H9 (cell line): ENCODE measurements at regions not wholly inside any gene's neighbourhood (a gene's known extent, or its start where the extent isn't known, plus 50 kb on each side); places are given as distances from the start of the nearest gene placed in this dataset.

Source experiments
- DNase-seq: peaks from one replicate; pipeline ENCODE4 v3.0.0-alpha.2; 2017
- H2AFZ ChIP-seq: one replicate; pipeline ENCODE4 v1.6.1; 2013; ENCODE audit warnings: mild to moderate bottlenecking, low read length, control low read depth, moderate library complexity
- H2AK5ac ChIP-seq: 2 replicates; pipeline ENCODE4 v1.6.1; 2013; ENCODE audit warnings: low read length, control low read depth, mixed read lengths; ENCODE audit not compliant: insufficient read length
- H2BK120ac ChIP-seq: one replicate; pipeline ENCODE4 v1.6.1; 2013; ENCODE audit warnings: low read depth, mild to moderate bottlenecking, low read length, control low read depth, inconsistent platforms; ENCODE audit not compliant: poor library complexity, severe bottlenecking
- H2BK12ac ChIP-seq: 2 replicates; pipeline ENCODE4 v1.6.1; 2013; ENCODE audit warnings: low read length, control low read depth, mixed read lengths, low read depth; ENCODE audit not compliant: insufficient read length
- H2BK15ac ChIP-seq: 2 replicates; pipeline ENCODE4 v1.6.1; 2013; ENCODE audit warnings: low read depth, low read length, control low read depth
- H2BK20ac ChIP-seq: one replicate; pipeline ENCODE4 v1.6.1; 2013; ENCODE audit warnings: low read depth, mild to moderate bottlenecking, low read length, control low read depth, inconsistent platforms; ENCODE audit not compliant: poor library complexity, severe bottlenecking
- H2BK5ac ChIP-seq: 2 replicates; pipeline ENCODE4 v1.6.1; 2013; ENCODE audit warnings: low read length, control low read depth, mixed read lengths; ENCODE audit not compliant: insufficient read length
- H3K14ac ChIP-seq: 2 replicates; pipeline ENCODE4 v1.6.1; 2013; ENCODE audit warnings: low read length, control low read depth; ENCODE audit not compliant: insufficient read depth
- H3K18ac ChIP-seq: 2 replicates; pipeline ENCODE4 v1.6.1; 2013; ENCODE audit warnings: low read depth, mild to moderate bottlenecking, mixed read lengths, low read length, control low read depth; ENCODE audit not compliant: insufficient read length
- H3K23ac ChIP-seq: 2 replicates; pipeline ENCODE4 v1.6.1; 2013; ENCODE audit warnings: low read length, control low read depth, mixed read lengths, low read depth; ENCODE audit not compliant: insufficient read length
- H3K23me2 ChIP-seq: 2 replicates; pipeline ENCODE4 v1.6.1; 2013; ENCODE audit warnings: low read depth, mild to moderate bottlenecking, mixed read lengths, low read length, control low read depth; ENCODE audit not compliant: insufficient read length, poor library complexity, severe bottlenecking
- H3K27ac ChIP-seq: 2 replicates; pipeline ENCODE4 v1.5.1; 2013; ENCODE audit warnings: low read length, control low read depth, mixed read lengths, low read depth; ENCODE audit not compliant: insufficient read length
- H3K27me3 ChIP-seq: 2 replicates; pipeline ENCODE4 v1.6.1; 2013; ENCODE audit warnings: low read length, control low read depth, inconsistent platforms; ENCODE audit not compliant: insufficient read depth
- H3K4ac ChIP-seq: 2 replicates; pipeline ENCODE4 v1.6.1; 2013; ENCODE audit warnings: low read depth, mild to moderate bottlenecking, control low read depth, inconsistent platforms, low read length, moderate library complexity
- H3K4me1 ChIP-seq: 2 replicates; pipeline ENCODE4 v1.6.1; 2013; ENCODE audit warnings: low read length, control low read depth, inconsistent platforms; ENCODE audit not compliant: insufficient read depth
- H3K4me2 ChIP-seq: 2 replicates; pipeline ENCODE4 v1.6.1; 2013; ENCODE audit warnings: low read length, control low read depth, mixed read lengths; ENCODE audit not compliant: insufficient read length, insufficient read depth
- H3K56ac ChIP-seq: 2 replicates; pipeline ENCODE4 v1.6.1; 2013; ENCODE audit warnings: low read depth, mild to moderate bottlenecking, mixed read lengths, low read length, control low read depth; ENCODE audit not compliant: insufficient read length
- H3K79me1 ChIP-seq: 2 replicates; pipeline ENCODE4 v1.6.1; 2013; ENCODE audit warnings: low read depth, mild to moderate bottlenecking, moderate library complexity, low read length, control low read depth, inconsistent platforms; ENCODE audit not compliant: insufficient read depth, poor library complexity, severe bottlenecking
- H3K79me2 ChIP-seq: 2 replicates; pipeline ENCODE4 v1.6.1; 2013; ENCODE audit warnings: low read length, control low read depth, inconsistent platforms; ENCODE audit not compliant: insufficient read depth
- H3K9ac ChIP-seq: 2 replicates; pipeline ENCODE4 v1.6.1; 2013; ENCODE audit warnings: low read length, control low read depth, mixed read lengths; ENCODE audit not compliant: insufficient read length; ENCODE audit errors: extremely low read depth
- H3K9me3 ChIP-seq: one replicate; pipeline ENCODE4 v1.6.1; 2013; ENCODE audit warnings: low read depth, low read length, inconsistent platforms; ENCODE audit not compliant: control insufficient read depth
- H3T11ph ChIP-seq: one replicate; pipeline ENCODE4 v1.6.1; 2013; ENCODE audit warnings: mild to moderate bottlenecking, low read length, control low read depth, inconsistent platforms
- H4K20me1 ChIP-seq: one replicate; pipeline ENCODE4 v1.6.1; 2013; ENCODE audit not compliant: control insufficient read depth, insufficient read length, insufficient read depth
- H4K5ac ChIP-seq: 2 replicates; pipeline ENCODE4 v1.6.1; 2013; ENCODE audit warnings: low read depth, mild to moderate bottlenecking, mixed read lengths, low read length, control low read depth; ENCODE audit not compliant: insufficient read length
- H4K8ac ChIP-seq: replicated peaks from 2 replicates; pipeline ENCODE4 v1.6.1; 2013; ENCODE audit warnings: low read length, control low read depth, mixed read lengths, low read depth; ENCODE audit not compliant: insufficient read length
- H4K91ac ChIP-seq: 2 replicates; pipeline ENCODE4 v1.6.1; 2013; ENCODE audit warnings: low read depth, mild to moderate bottlenecking, moderate library complexity, mixed read lengths, low read length, control low read depth; ENCODE audit not compliant: insufficient read length
- H3K27ac Mint-ChIP-seq, 3 experiments: 2 replicates in 2 of 3; 3 replicates in 1 of 3; pipeline ENCODE4 v1.8.0; 2020 to 2021; ENCODE audit warnings: mixed read lengths in 3 of 3, mild to moderate bottlenecking in 1 of 3, moderate library complexity in 1 of 3
- H3K27me3 Mint-ChIP-seq: 2 replicates; pipeline ENCODE4 v1.8.0; 2021; ENCODE audit warnings: low read depth, mild to moderate bottlenecking, moderate library complexity, mixed read lengths
- H3K36me3 Mint-ChIP-seq, 3 experiments: 2 replicates in 2 of 3; 3 replicates in 1 of 3; pipeline ENCODE4 v1.8.0; 2020 to 2021; ENCODE audit warnings: low read depth in 3 of 3, mixed read lengths in 3 of 3; ENCODE audit not compliant: insufficient read depth in 1 of 3
- H3K4me1 Mint-ChIP-seq, 2 experiments: 2 replicates each; pipeline ENCODE4 v1.8.0; 2020; ENCODE audit warnings: mixed read lengths in 2 of 2
- H3K4me3 Mint-ChIP-seq, 2 experiments: 2 replicates in 1 of 2; 3 replicates in 1 of 2; pipeline ENCODE4 v1.8.0; 2020 to 2021; ENCODE audit warnings: mild to moderate bottlenecking in 2 of 2, mixed read lengths in 2 of 2, moderate library complexity in 1 of 2
- H3K9me3 Mint-ChIP-seq, 2 experiments: 2 replicates in 1 of 2; 3 replicates in 1 of 2; pipeline ENCODE4 v1.8.0; 2020; ENCODE audit warnings: mild to moderate bottlenecking in 2 of 2, mixed read lengths in 2 of 2, moderate library complexity in 1 of 2
- CTCF ChIP-seq: fragments of 200-600 bp; sonication (generic); conservative IDR thresholded peaks from 3 replicates; pipeline ENCODE4 v1.8.0; 2021; ENCODE audit warnings: antibody characterized with exemption, mild to moderate bottlenecking
- WGBS: extraction: QIAGEN DNeasy Blood & Tissue Kit; methylation state at CpG from one replicate; pipeline ENCODE4 v1.1.7; 2013; ENCODE audit warnings: missing lambda C conversion rate, low lambda C conversion rate, mixed read lengths; ENCODE audit not compliant: insufficient read length; ENCODE audit errors: extremely low coverage; 5-methylcytosine and 5-hydroxymethylcytosine counted together

GRCh38 chr4:125547836-125548235, 233.1 kb downstream of the FAT4 start:
- no peak overlapping the region for H4K8ac ChIP-seq
- no peak overlapping the region for H4K5ac ChIP-seq
- H3K79me1 ChIP-seq: no peaks in the 10 kb centered on the region
- Mint-ChIP-seq H3K4me3 (no peak overlapping the region), H3K27ac (no peak overlapping the region), H3K36me3 (peaks cover 0 to 12% (median 0%) of the 10 kb centered on the region in 3 experiments; a peak in 2 of 7 replicates), H3K4me1 (peaks cover 0 to 9% of the 10 kb centered on the region in 2 experiments; a peak in 1 of 4 replicates), H3K27me3 (no peaks in the 10 kb centered on the region), H3K9me3 (peaks cover 0 to 4% of the 10 kb centered on the region in 2 experiments; a peak in 1 of 5 replicates)
- no peak overlapping the region for H2BK20ac ChIP-seq
- no peak overlapping the region for H3K18ac ChIP-seq
- no peaks in the 10 kb centered on the region for H3K23me2 ChIP-seq
- no peak overlapping the region for H2BK15ac ChIP-seq
- H3K4me2 ChIP-seq: no peak overlapping the region
- H2BK120ac ChIP-seq: no peak overlapping the region
- H4K91ac ChIP-seq: no peak overlapping the region
- H3K27me3 ChIP-seq: no peaks in the 10 kb centered on the region
- H3K4ac ChIP-seq: no peak overlapping the region
- H2AFZ ChIP-seq: no peak overlapping the region
- no peaks in the 10 kb centered on the region for H4K20me1 ChIP-seq
- no peaks in the 10 kb centered on the region for H3K4me1 ChIP-seq
- WGBS: no CpG with 5 or more reads among the region's 4 CpGs
- no peak overlapping the region for H3K27ac ChIP-seq
- no peaks in the 10 kb centered on the region for H3K9me3 ChIP-seq
- no peak overlapping the region for H2AK5ac ChIP-seq
- DNase-seq: no peak
- H3T11ph ChIP-seq: no peak overlapping the region
- H3K23ac ChIP-seq: no peak overlapping the region
- no peak overlapping the region for H2BK12ac ChIP-seq
- TF ChIP-seq CTCF: no peak
- H2BK5ac ChIP-seq: no peak overlapping the region
- H3K9ac ChIP-seq: no peak overlapping the region
- H3K79me2 ChIP-seq: no peaks in the 10 kb centered on the region; the same call in 1 of the 2 replicates
- H3K14ac ChIP-seq: no peak overlapping the region
- no peak overlapping the region for H3K56ac ChIP-seq
